B cell (primary cell): ENCODE measurements at regions not wholly inside any gene's neighbourhood (a gene's known extent, or its start where the extent isn't known, plus 50 kb on each side); places are given as distances from the start of the nearest gene placed in this dataset.

Experiments
- ATAC-seq: fragments of 200-7000 bp; cut with Tn5 transposase; one replicate; pipeline ENCODE4 v1.10.0; 2021; ENCODE audit warnings: low read depth, mild to moderate bottlenecking, moderate number of reproducible peaks, moderate library complexity
- CTCF ChIA-PET: fragments of 350-600 bp; sonication (Branson Sonifier 250); formaldehyde crosslinking; loops from one replicate; lab custom pipeline; 2021; ENCODE audit warnings: antibody characterized with exemption, inconsistent platforms; lab: Charles Lee
- POLR2A ChIA-PET: fragments of 350-600 bp; sonication (Branson Sonifier 250); formaldehyde crosslinking; loops from one replicate; lab custom pipeline; 2021; ENCODE audit warnings: antibody characterized with exemption; lab: Charles Lee
- DNase-seq: peaks from one replicate; pipeline ENCODE4 v3.0.0; 2013
- H2AFZ ChIP-seq: 2 replicates; pipeline ENCODE4 v1.6.1; 2012; ENCODE audit warnings: mild to moderate bottlenecking, low read depth, low read length; ENCODE audit not compliant: insufficient read depth, poor library complexity, severe bottlenecking
- H3K27ac ChIP-seq, 2 donors: 1 replicate in 1 of 2; 2 replicates in 1 of 2; pipeline ENCODE4 v1.5.1; 2012 to 2013; ENCODE audit warnings: low read length in 2 of 2, mild to moderate bottlenecking in 2 of 2, moderate library complexity in 1 of 2
- H3K27me3 ChIP-seq, 4 experiments: fragments of 200-600 bp in 1 of 4; sonication (generic) in 1 of 4; replicated peaks in 1 of 4; 1 replicate in 2 of 4; 2 replicates in 2 of 4; pipeline versions ENCODE4 v1.6.1 to v1.7.0; 2013 to 2016; ENCODE audit warnings: low read length in 3 of 4, mild to moderate bottlenecking in 2 of 4, mixed read lengths in 1 of 4, moderate library complexity in 1 of 4; ENCODE audit not compliant: insufficient read depth in 4 of 4, control insufficient read depth in 3 of 4; ENCODE audit errors: control extremely low read depth in 1 of 4
- H3K36me3 ChIP-seq, 2 experiments: replicated peaks in 1 of 2; 1 replicate in 1 of 2; 2 replicates in 1 of 2; pipeline versions ENCODE4 v1.6.1 to v1.7.1; 2013; ENCODE audit warnings: low read length in 1 of 2; ENCODE audit not compliant: insufficient read depth in 2 of 2, control insufficient read depth in 1 of 2; ENCODE audit errors: control extremely low read depth in 1 of 2, extremely low read depth in 1 of 2
- H3K4me1 ChIP-seq, 2 donors: fragments of 200-600 bp in 1 of 2; sonication (generic) in 1 of 2; 1 replicate in 1 of 2; 2 replicates in 1 of 2; pipeline versions ENCODE4 v1.5.1 to v1.6.1; 2013 to 2017; ENCODE audit warnings: low read length in 2 of 2; ENCODE audit not compliant: control insufficient read depth in 2 of 2, insufficient read depth in 2 of 2
- H3K4me2 ChIP-seq: replicated peaks from 2 replicates; pipeline ENCODE3; 2012; ENCODE audit warnings: mild to moderate bottlenecking, low read depth, low read length; ENCODE audit not compliant: poor library complexity, severe bottlenecking
- H3K4me3 ChIP-seq, 5 experiments: fragments of 200-600 bp in 1 of 5; sonication (generic) in 1 of 5; 1 replicate in 3 of 5; 2 replicates in 2 of 5; pipeline versions ENCODE4 v1.5.1 to v1.7.0; 2011 to 2016; ENCODE audit warnings: low read length in 4 of 5, mild to moderate bottlenecking in 4 of 5, low read depth in 2 of 5, control low read depth in 1 of 5, moderate library complexity in 1 of 5; ENCODE audit not compliant: insufficient read depth in 1 of 5; ENCODE audit errors: control extremely low read depth in 1 of 5, extremely low read depth in 1 of 5
- H3K79me2 ChIP-seq: fragments of 200-600 bp; sonication (generic); one replicate; pipeline ENCODE4 v1.6.0; 2016; ENCODE audit warnings: low read length; ENCODE audit not compliant: control insufficient read depth, insufficient read depth
- H3K9ac ChIP-seq: fragments of 200-600 bp; sonication (generic); 2 replicates; pipeline ENCODE4 v1.6.1; 2017; ENCODE audit warnings: mild to moderate bottlenecking, low read length, moderate library complexity
- H3K9me3 ChIP-seq, 3 donors: one replicate each; pipeline versions ENCODE4 v1.6.1 to v1.7.1; 2013; ENCODE audit warnings: low read length in 2 of 3; ENCODE audit not compliant: control insufficient read depth in 2 of 3, insufficient read depth in 1 of 3; ENCODE audit errors: control extremely low read depth in 1 of 3
- H4K20me1 ChIP-seq: 2 replicates; pipeline ENCODE4 v1.6.0; 2012; ENCODE audit warnings: mild to moderate bottlenecking, low read length; ENCODE audit not compliant: insufficient read depth, control insufficient read depth, poor library complexity, severe bottlenecking
- H3K27ac Mint-ChIP-seq: one replicate; pipeline ENCODE4 v1.8.0; 2021; ENCODE audit warnings: mixed read lengths
- H3K27me3 Mint-ChIP-seq: one replicate; pipeline ENCODE4 v1.8.0; 2021; ENCODE audit warnings: mixed read lengths
- H3K4me1 Mint-ChIP-seq: one replicate; pipeline ENCODE4 v1.8.0; 2021; ENCODE audit warnings: mixed read lengths
- H3K4me3 Mint-ChIP-seq: one replicate; pipeline ENCODE4 v1.8.0; 2021; ENCODE audit warnings: mixed read lengths
- H3K9me3 Mint-ChIP-seq: one replicate; pipeline ENCODE4 v1.8.0; 2022; ENCODE audit warnings: mixed read lengths; ENCODE audit not compliant: insufficient read depth
- CTCF ChIP-seq: fragments of 200-600 bp; IDR thresholded peaks from one replicate; pipeline ENCODE4 v1.8.0; 2022; ENCODE audit warnings: antibody characterized with exemption, mild to moderate bottlenecking
- EZH2 ChIP-seq: IDR thresholded peaks from 2 replicates; pipeline ENCODE4 v1.6.1; 2012; ENCODE audit warnings: borderline replicate concordance, low read depth, mild to moderate bottlenecking, moderate library complexity, low read length; ENCODE audit not compliant: insufficient read depth, poor library complexity, severe bottlenecking
- WGBS: methylation state at CpG from one replicate; pipeline ENCODE4 v1.1.5; 2013; ENCODE audit warnings: missing lambda C conversion rate; ENCODE audit not compliant: insufficient coverage; 5-methylcytosine and 5-hydroxymethylcytosine counted together
- intact Hi-C: fragments of 100-400 bp; cut with micrococcal nuclease; formaldehyde crosslinking; loops from one replicate; pipeline ENCODE4 v1.10.0; 2022

- H3K79me2 ChIP-seq, result no peaks in the 10 kb centered on the region
- peaks cover 25% of the 10 kb centered on the region for H3K4me1 Mint-ChIP-seq
- CTCF ChIA-PET, result no interaction called here
- peaks cover 15 to 25% of the 10 kb centered on the region in 2 donors for H3K4me1 ChIP-seq
- no peaks in the 10 kb centered on the region for H3K27me3 Mint-ChIP-seq
- no peak overlapping the region for H3K9ac ChIP-seq
- H3K36me3 ChIP-seq, result no peaks in the 10 kb centered on the region
- TF ChIP-seq CTCF, result no peak
- no peak for TF ChIP-seq EZH2
- no peaks in the 10 kb centered on the region for H3K9me3 ChIP-seq
- H3K4me3 ChIP-seq, result no peak overlapping the region
- ATAC-seq (no peak), DNase-seq (no peak)
- intact Hi-C loops, result loop anchor here (2.0 kb wide), 1 partner anchor 13 kb away; no protein-coding TSS in a partner anchor
- no peak overlapping the region for H3K27ac ChIP-seq
- H3K27me3 ChIP-seq, result no peaks in the 10 kb centered on the region
- H3K9me3 Mint-ChIP-seq, result peaks cover 2% of the 10 kb centered on the region
- WGBS, result no CpG with 5 or more reads among the region's 4 CpGs
- no peak overlapping the region for H3K4me3 Mint-ChIP-seq
- H2AFZ ChIP-seq, result no peak overlapping the region
- POLR2A ChIA-PET, result no interaction called here
- no peaks in the 10 kb centered on the region for H4K20me1 ChIP-seq
- H3K27ac Mint-ChIP-seq, result no peak overlapping the region
- H3K4me2 ChIP-seq, result no peak overlapping the region
These were observed 88.1 kb upstream of the MAP4K4 start for GRCh38 chr2:101609433-101609832.

GRCh38 chr2:101608408-101609310 is 88.8 kb upstream of the MAP4K4 start:
- Histone ChIP-seq H3K9ac (no peak overlapping the region), H2AFZ (no peak overlapping the region), H3K36me3 (no peaks in the 10 kb centered on the region), H3K4me3 (no peak overlapping the region), H3K4me1 (peaks cover 15 to 25% of the 10 kb centered on the region in 2 donors), H3K79me2 (no peaks in the 10 kb centered on the region), H3K4me2 (no peak overlapping the region), H4K20me1 (no peaks in the 10 kb centered on the region), H3K27ac (no peak overlapping the region), H3K27me3 (no peaks in the 10 kb centered on the region), H3K9me3 (no peaks in the 10 kb centered on the region)
- ATAC-seq, result no peak
- Mint-ChIP-seq H3K27ac (no peak overlapping the region), H3K4me3 (no peak overlapping the region), H3K4me1 (peaks cover 25% of the 10 kb centered on the region), H3K9me3 (peaks cover 2% of the 10 kb centered on the region), H3K27me3 (no peaks in the 10 kb centered on the region)
- ChIA-PET POLR2A (no interaction called here), CTCF (no interaction called here)
- intact Hi-C loops, result loop anchor here (2.0 kb wide), 1 partner anchor 14 kb away; no protein-coding TSS in a partner anchor
- WGBS, result 82% methylated on average over 2 of the region's 4 CpGs
- no peak for DNase-seq
- no peak for TF ChIP-seq CTCF
- no peak for TF ChIP-seq EZH2
